ENCODE measurements at regions not wholly inside any gene's neighbourhood (a gene's known extent, or its start where the extent isn't known, plus 50 kb on each side); places are given as distances from the start of the nearest gene placed in this dataset.

GRCh38 chr6:133644892-133645619 lies 243.9 kb upstream of the TCF21 start (continued):
- TF ChIP-seq, protein P1, sequence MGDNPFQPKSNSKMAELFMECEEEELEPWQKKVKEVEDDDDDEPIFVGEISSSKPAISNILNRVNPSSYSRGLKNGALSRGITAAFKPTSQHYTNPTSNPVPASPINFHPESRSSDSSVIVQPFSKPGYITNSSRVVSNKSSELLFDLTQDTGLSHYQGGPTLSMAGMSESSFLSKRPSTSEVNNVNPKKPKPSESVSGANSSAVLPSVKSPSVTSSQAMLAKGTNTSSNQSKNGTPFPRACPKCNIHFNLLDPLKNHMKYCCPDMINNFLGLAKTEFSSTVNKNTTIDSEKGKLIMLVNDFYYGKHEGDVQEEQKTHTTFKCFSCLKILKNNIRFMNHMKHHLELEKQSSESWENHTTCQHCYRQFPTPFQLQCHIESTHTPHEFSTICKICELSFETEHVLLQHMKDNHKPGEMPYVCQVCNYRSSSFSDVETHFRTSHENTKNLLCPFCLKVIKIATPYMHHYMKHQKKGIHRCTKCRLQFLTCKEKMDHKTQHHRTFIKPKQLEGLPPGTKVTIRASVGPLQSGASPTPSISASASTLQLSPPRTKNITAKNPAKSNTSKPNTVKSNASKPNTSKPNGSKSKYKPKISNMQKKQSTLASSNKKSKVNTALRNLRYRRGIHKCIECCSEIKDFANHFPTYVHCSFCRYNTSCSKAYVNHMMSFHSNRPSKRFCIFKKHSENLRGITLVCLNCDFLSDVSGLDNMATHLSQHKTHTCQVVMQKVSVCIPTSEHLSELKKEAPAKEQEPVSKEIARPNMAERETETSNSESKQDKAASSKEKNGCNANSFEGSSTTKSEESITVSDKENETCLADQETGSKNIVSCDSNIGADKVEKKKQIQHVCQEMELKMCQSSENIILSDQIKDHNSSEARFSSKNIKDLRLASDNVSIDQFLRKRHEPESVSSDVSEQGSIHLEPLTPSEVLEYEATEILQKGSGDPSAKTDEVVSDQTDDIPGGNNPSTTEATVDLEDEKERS (tag by site-specific recombination; IDR thresholded peaks at IDR 0.05) = no peak
- TF ChIP-seq ZNF433 (tag by site-specific recombination; IDR thresholded peaks at IDR 0.05; ENCODE audit: low read depth) (no peak), ZNF843 (tag by site-specific recombination; IDR thresholded peaks at IDR 0.05) (peak; percentile 67), MYNN (tag by site-specific recombination; IDR thresholded peaks at IDR 0.05; ENCODE audit: borderline replicate concordance) (no peak), ZNF561 (tag by site-specific recombination; IDR thresholded peaks at IDR 0.05; ENCODE audit: borderline replicate concordance) (no peak), ZNF175 (tag by site-specific recombination; IDR thresholded peaks at IDR 0.05) (no peak), FEZF1 (tag by site-specific recombination; IDR thresholded peaks at IDR 0.05) (peak; percentile 52), ZNF626 (tag by site-specific recombination; IDR thresholded peaks at IDR 0.05) (no peak), ZNF214 (tag by site-specific recombination; IDR thresholded peaks at IDR 0.05; ENCODE audit: borderline replicate concordance) (no peak), ZNF391 (tag by site-specific recombination; IDR thresholded peaks at IDR 0.05; ENCODE audit: borderline replicate concordance, low read depth) (no peak)
- TF ChIP-seq, protein P2, sequence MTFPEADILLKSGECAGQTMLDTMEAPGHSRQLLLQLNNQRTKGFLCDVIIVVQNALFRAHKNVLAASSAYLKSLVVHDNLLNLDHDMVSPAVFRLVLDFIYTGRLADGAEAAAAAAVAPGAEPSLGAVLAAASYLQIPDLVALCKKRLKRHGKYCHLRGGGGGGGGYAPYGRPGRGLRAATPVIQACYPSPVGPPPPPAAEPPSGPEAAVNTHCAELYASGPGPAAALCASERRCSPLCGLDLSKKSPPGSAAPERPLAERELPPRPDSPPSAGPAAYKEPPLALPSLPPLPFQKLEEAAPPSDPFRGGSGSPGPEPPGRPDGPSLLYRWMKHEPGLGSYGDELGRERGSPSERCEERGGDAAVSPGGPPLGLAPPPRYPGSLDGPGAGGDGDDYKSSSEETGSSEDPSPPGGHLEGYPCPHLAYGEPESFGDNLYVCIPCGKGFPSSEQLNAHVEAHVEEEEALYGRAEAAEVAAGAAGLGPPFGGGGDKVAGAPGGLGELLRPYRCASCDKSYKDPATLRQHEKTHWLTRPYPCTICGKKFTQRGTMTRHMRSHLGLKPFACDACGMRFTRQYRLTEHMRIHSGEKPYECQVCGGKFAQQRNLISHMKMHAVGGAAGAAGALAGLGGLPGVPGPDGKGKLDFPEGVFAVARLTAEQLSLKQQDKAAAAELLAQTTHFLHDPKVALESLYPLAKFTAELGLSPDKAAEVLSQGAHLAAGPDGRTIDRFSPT (tag by site-specific recombination; IDR thresholded peaks at IDR 0.05) = peak; percentile 17; the same call in 1 of the 2 replicates
- TF ChIP-seq, protein P3, sequence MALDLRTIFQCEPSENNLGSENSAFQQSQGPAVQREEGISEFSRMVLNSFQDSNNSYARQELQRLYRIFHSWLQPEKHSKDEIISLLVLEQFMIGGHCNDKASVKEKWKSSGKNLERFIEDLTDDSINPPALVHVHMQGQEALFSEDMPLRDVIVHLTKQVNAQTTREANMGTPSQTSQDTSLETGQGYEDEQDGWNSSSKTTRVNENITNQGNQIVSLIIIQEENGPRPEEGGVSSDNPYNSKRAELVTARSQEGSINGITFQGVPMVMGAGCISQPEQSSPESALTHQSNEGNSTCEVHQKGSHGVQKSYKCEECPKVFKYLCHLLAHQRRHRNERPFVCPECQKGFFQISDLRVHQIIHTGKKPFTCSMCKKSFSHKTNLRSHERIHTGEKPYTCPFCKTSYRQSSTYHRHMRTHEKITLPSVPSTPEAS (tag by site-specific recombination; IDR thresholded peaks at IDR 0.05) = no peak

DNA sequence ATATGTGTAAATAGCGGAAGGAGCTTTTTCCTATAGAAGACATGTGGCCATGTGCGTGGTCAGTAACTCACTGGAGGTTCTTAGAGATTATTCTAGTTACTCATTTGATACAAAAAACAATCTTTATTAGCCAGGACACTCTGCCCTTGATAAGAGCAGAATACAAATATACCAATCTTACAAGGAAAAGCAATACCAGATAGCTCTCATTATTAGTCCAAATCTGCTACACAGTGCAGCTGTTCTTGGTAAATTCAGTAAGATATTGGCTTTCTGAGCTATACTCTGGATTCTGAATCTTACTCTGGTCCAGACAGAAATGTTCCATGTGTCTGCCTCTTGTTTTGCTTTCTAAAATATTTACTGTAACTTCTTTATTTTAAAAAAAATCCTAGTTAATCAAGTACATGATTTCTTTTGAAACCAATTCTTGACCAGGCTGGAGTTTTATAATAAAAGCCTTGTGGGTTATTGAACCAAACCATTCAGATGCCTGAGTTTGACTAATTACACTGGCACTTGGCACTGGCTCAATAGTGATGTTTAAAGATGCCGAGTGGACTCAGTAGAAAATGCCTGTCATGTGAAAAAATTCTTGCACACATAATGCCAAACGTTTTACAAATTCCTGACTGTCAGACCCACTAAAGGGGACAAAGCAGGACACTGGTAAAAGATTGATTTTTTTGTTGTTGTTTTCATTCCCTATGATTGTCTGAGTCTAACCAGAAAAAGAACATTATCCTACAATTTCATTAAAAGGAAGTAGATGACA lies 242.8 kb upstream of the TCF21 start:
- Histone ChIP-seq H3K27ac (ENCODE audit: extremely low read depth, low read depth, low read length) (no peak overlapping the region), H3K4me3 (ENCODE audit: low read depth, low read length) (no peak overlapping the region), H3K36me3 (ENCODE audit: control insufficient read depth in 2 of 2, insufficient read depth in 1 of 2, low read length in 2 of 2) (no peaks in the 10 kb centered on the region), H3K9me3 (ENCODE audit: control insufficient read depth, insufficient read depth, low read depth, low read length) (no peaks in the 10 kb centered on the region), H3K4me1 (ENCODE audit: control insufficient read depth, insufficient read depth, low read length) (peaks cover 14% of the 10 kb centered on the region)
- CTCF ChIA-PET = interaction anchor here (0.8 to 1.1 kb wide), 5 partner anchors 76 to 823 kb away, joined by 3 to 5 read pairs (median 3); no protein-coding TSS in a partner anchor
- POLR2A ChIA-PET = interaction anchor here (1.2 kb wide), 1 partner anchor 169 kb away, joined by 3 read pairs; no protein-coding TSS in a partner anchor
- TF ChIP-seq SALL2 (tag by site-specific recombination; IDR thresholded peaks at IDR 0.05; ENCODE audit: borderline replicate concordance) (no peak), IKZF3 (tag by site-specific recombination; IDR thresholded peaks at IDR 0.05) (no peak), ZNF366 (tag by site-specific recombination; conservative IDR thresholded peaks at IDR 0.05) (no peak), ZNF211 (tag by site-specific recombination; IDR thresholded peaks at IDR 0.05; ENCODE audit: low read depth) (no peak), ZNF37A (tag by site-specific recombination; IDR thresholded peaks at IDR 0.05) (no peak), PBX3 (CRISPR knock-in tag; IDR thresholded peaks at IDR 0.05) (no peak), ZNF266 (tag by site-specific recombination; IDR thresholded peaks at IDR 0.05; ENCODE audit: low read depth) (no peak), YY1 (tag by site-specific recombination; IDR thresholded peaks at IDR 0.05) (no peak), ZNF707 (tag by site-specific recombination; IDR thresholded peaks at IDR 0.05) (no peak), ZNF626 (tag by site-specific recombination; IDR thresholded peaks at IDR 0.05) (no peak)
- TF ChIP-seq, protein P4, sequence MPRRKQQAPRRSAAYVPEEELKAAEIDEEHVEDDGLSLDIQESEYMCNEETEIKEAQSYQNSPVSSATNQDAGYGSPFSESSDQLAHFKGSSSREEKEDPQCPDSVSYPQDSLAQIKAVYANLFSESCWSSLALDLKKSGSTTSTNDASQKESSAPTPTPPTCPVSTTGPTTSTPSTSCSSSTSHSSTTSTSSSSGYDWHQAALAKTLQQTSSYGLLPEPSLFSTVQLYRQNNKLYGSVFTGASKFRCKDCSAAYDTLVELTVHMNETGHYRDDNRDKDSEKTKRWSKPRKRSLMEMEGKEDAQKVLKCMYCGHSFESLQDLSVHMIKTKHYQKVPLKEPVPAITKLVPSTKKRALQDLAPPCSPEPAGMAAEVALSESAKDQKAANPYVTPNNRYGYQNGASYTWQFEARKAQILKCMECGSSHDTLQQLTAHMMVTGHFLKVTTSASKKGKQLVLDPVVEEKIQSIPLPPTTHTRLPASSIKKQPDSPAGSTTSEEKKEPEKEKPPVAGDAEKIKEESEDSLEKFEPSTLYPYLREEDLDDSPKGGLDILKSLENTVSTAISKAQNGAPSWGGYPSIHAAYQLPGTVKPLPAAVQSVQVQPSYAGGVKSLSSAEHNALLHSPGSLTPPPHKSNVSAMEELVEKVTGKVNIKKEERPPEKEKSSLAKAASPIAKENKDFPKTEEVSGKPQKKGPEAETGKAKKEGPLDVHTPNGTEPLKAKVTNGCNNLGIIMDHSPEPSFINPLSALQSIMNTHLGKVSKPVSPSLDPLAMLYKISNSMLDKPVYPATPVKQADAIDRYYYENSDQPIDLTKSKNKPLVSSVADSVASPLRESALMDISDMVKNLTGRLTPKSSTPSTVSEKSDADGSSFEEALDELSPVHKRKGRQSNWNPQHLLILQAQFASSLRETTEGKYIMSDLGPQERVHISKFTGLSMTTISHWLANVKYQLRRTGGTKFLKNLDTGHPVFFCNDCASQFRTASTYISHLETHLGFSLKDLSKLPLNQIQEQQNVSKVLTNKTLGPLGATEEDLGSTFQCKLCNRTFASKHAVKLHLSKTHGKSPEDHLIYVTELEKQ (tag by site-specific recombination; IDR thresholded peaks at IDR 0.05; ENCODE audit: borderline replicate concordance) = no peak

All from HEK293 (cell line).